Activated CD4-positive, CD25-positive, alpha-beta regulatory T cell treated with anti-CD3 and anti-CD28 coated beads, Interleukin-2, amount 50 U/mL, for 72 hours (primary cell): ENCODE measurements at regions not wholly inside any gene's neighbourhood (a gene's known extent, or its start where the extent isn't known, plus 50 kb on each side); places are given as distances from the start of the nearest gene placed in this dataset.
"Not testable (repeated sequence)": the region's sequence is repeated elsewhere in the genome, so short reads cannot be mapped to it uniquely, and the experiment has no call there.

Experiments used
- DNase-seq: peaks from one replicate; pipeline ENCODE4 v3.0.0; 2021

DNA sequence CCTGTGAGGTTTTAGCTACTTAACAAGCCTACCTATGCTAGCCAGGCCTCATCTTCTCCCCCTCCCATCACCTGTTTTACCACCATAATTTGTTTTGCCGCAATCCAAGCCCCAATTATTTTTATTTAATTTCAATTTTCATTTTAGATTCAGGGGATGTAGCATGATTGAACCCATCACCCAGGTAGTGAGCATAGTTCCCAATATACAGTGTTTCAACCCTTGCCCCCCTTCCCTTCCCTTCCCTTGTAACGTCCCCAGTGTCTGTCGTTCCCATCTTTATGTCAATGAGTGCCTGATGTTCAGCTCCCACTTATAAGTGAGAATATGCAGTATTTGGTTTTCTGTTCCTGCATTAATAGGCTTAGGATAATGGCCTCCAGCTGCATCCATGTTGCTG, 885.0 kb downstream of the UQCRFS1 start:
- no peak for DNase-seq

DNA sequence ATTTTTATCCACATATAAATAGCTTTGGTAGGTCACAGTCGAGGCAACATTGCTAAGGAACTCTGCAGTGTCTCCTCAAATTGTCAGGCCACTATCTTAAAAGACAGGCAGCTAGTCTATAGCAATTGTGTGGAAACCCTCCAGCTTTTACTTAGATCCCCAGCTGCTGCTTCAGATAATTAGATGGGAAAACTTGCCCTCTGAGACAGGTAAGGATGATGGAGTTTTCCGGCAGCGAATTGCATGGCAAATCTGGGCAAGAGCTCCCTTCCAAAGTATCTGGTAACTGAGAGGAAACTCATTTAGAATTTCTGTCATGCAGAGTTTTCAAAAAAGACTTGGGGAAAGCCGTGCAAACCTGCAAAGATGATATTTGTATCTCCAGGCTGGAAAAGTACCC, 886.2 kb downstream of the UQCRFS1 start:
- DNase-seq, result no peak

DNA sequence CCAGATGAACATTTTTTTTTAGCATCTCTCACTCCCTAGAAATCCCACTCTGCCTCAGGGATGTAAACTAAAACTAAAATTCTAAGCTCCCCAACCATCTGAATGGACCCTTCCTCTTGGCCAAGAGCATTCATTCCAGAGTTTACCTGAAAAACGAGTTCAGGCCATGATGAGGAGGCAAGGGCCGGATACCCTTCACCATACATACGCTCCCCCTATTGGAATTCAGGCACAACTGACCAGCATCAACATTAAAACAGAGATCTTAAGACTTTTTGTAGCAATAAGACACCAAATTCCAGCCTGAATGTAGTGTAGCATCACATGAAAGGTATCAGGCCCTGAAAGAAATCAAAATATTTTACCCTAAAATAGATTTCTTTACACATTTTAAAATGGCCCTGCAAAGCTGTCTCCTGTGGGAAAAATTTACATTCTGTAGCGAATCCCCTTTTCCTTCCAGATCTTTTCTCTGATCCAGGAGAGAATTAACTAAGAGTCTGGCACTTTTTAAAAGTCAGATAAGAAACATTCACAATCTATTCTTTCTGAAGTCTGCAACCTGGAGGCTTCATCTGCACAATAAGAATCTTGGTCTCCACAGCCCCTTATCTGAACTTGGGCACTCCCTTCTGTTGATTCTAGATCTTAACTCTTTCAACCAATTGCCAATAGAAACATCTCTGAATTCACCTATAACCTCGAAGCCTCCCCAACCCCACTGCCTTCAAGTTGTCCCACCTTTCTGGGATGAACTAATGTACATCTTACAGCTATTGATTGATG, 888.5 kb downstream of the UQCRFS1 start:
- DNase-seq, result no peak

DNA sequence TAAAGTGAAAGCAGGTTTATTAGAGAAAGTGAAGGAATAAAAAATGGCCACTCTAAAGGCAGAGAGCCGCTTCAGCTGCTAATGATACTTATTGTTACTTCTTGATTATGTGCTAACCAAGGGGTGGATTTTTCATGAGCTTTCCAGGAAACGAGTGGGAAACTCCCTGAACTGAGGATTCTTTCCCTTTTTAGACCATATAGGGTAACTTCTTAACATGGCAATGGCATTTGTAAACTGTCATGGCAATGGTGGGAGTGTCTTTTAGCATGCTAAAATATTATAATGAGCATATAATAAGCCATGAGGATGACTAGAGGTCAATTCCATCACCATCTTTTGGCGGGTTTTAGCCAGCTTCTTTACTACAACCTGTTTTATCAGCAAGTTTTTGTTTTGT, 890.0 kb downstream of the UQCRFS1 start:
- DNase-seq, result no peak

DNA sequence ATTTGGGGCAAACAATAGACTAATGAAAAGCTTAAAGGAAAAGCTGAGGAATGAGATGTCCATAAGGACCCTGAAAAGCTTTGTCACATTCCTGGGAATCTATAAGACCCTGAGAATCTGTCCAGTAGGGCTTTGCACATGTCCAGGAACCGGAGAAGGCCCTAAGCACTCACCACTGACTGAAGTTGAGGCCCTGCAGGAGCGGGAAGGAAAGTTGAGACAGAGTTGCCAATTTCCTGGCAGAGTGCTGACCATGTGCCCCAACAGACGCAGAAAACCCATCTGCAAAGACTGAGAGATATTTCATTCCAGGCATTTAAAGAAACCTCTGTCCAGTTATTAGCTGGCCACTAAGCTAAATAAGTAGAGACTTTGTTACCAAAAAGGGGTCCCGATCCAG, 890.5 kb downstream of the UQCRFS1 start:
- DNase-seq, result no peak

DNA sequence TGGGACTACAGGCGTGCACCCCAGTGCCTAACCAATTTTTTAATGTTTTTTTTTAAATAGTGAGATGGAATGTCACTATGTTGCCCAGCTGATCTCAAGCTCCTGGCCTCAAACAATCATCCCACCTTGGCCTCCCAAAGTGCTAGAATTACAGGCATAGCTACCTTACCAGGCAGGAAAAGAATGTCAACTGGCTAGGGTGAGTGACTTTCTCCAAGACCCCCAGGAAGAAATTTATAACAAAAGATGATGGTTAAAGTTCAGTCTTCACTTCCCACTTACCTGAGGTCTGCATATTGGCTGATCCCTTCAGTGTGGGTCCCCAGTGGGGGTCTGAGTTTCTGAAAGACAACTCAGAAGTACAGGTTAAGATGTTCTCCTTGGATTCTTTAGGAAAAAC, 893.0 kb downstream of the UQCRFS1 start:
- no peak for DNase-seq

DNA sequence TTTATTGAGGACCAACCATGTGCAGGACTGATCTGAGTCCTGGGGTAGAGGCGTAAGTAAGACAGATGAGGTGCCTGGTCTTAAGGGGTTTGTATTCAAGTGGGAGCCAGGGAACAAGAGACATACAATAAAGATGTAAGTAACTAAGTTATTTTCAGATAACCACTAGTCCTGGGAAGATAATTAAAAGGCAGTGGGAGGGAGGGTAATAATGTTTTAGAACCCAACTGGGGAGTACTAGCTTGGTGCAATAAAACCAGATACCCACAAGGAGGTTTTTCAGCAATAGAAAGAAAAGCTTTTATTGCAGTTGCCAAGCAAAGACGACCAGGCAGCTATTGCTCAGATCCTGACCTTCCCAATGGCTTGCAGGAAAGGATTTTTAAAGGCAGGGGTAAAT, 893.7 kb downstream of the UQCRFS1 start:
- DNase-seq, result no peak

DNA sequence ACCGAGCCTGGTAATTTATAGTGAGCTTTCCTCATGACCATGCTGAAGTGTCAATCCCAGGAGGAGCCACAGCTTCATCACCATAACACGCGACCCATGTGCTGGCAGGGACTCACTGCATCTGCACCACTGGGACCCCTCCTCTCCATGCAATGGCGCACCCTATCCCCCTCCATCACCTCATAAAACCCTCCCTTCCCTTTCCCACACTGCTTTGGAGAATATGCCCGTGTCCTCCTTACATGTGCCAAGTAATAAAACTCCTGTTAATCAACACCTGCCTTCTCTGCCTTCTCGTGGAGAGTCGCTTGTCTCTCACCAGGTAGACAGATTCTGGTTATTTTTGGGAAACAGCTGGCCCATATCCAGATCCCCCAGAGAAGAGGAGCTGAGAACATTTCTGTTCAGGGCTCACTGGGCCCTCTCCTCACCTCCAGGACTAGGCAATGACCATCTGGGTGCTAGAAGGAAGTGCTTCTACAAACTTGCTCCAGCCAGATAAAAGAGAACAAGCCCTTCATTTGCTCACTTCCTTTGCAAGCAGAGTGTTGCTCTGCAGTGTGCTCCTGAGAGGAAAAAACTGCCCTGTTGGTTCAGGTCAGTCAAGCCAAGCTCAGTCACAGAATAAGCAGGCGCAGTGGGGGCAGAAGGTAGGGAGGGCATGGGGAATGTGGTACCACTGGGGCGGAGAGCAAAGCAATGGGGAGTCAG, 894.3 kb downstream of the UQCRFS1 start:
- DNase-seq, result no peak

DNA sequence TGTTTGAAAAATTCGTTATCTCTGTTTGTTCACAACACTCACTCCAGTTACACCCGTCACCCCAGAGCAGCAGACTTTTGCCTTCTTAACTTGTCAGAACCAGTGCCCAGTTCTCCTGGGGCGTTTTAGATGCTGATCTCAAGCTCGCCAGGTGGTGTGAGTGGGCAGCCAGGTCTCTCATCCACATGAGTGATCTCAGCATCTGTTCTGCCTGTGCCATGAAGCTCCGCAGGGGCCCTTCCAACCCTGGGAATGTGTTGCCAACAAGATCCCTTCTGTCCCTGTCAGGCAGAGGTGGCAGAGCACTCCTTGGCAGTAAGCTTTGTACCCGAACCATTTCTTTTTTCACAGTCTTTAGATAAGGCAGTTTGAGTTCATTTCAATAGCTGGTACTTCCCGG, 896.5 kb downstream of the UQCRFS1 start:
- no peak for DNase-seq

DNA sequence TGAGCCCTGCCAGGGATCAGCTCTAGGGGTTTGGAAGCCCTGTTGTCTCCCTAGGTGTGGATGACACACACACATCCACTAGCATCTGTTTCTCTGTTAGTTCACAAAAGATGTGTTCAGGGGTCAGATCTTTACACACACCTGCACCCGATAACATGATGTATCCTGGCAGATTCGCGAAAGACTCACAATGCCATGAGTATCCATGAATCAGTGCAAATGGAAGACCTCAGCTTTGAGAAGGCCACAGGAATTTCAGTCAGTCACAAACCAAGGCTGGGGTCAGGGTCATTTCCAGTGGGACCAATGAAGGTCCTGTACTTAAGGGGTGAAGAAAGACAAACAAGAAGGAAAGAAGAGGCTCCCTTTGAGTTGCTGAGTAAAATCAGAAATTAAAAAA, 898.2 kb downstream of the UQCRFS1 start:
- DNase-seq, result no peak

DNA sequence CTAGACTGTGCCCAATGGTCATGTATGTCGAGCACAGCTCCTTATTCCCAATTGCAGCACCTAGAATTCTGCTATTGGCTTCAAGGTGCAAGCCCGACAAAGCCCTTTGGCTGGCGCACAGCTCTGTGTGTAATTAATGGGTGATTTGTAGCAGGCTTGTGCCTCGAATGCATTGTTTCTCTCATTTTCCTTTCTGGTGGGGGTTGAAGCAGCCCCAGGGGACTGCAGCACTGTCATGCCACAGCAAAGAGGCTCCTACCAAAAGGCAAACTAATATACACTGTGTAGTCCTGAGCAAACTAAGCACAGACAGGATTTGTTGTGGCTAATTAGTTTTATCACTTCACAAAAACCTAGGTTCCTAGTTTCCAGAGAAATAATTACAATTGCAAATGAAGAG, 898.7 kb downstream of the UQCRFS1 start:
- DNase-seq, result no peak

DNA sequence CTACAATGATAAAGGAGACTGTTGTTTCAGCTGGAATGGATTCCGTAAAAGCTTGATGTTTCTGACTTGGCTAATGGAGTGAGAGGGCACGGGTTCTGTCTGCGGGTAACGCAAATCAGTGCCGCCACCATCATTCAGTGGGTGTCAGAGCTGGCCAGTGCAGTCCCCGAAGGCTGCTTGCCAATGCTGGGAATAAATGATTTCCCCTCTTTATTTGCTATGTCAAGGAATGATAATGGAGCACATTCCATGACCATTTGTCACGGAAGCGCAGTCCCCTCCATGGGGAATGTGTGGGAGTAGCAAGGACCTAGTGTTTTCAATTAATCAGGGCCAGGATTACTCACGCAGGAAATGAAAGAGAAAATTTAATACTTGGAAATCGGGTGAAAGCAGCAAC, 899.3 kb downstream of the UQCRFS1 start:
- DNase-seq, result no peak

DNA sequence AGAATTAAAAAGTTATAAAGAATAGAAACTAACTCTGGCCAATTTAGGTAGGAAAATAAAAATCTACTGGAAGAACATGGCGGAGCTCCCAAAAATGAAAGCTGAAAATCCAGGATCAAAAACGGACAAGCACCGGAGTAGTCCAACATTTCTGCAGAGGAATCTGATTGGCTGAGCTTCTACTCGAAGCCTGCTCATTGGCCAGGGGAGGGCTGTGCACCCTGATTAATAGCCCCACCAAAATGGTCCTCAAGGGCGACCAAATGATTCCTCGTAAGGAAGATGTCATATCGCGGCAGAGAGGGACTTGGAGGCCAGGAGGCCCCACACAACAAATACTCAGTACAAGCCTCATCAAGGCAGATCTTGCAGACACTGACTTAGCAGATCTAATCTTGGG, 900.7 kb downstream of the UQCRFS1 start:
- no peak for DNase-seq

DNA sequence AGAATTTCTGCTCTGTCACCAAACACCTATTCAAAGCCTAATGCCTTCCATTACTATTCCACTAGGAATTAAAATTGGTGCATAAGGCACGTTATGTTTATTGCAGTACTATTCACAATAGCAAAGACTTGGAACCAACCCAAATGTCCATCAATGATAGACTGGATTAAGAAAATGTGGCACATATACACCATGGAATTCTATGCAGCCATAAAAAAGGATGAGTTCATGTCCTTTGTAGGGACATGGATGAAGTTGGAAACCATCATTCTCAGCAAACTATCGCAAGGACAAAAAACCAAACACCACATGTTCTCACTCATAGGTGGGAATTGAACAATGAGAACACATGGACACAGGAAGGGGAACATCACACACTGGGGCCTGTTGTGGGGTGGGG, 902.1 kb downstream of the UQCRFS1 start:
- DNase-seq, result not testable (repeated sequence)

DNA sequence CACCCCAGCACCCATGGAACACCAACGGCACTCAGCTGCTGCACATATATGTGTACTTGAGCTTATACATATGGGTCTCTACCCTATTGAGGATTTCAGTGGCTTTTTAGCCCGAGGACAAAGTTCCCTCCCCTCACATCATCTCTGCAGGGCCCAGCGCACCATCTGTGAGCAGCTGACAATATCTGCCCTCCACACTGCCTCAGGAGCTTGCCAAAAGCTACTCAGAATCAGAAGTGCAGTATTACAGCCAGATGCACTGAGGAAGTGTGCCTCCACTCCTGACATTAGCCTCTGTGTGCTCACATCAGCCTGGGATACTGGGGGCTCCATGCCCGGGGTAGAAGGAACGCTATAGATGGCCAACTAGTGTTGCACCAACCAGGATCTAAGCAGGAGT, 903.9 kb downstream of the UQCRFS1 start:
- no peak for DNase-seq

DNA sequence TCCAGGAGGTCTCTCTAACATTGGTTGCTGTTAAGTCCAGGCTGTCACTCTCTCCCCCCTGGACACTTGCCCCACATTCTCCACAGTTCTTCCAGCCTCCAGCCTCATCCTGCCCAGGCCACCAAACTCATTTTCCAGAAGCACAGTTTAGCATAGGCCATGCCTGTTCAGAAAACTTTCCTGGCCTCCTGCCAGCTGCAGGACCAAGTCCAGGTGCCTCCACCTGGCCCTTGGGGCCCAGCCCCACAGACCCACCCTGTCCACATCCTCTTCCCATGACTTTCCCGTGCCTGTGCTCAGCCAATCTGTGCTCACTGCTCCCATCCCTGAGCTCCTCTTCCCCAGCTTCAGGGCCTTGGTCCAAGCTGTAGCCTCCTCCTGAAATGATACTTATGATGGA, 905.0 kb downstream of the UQCRFS1 start:
- no peak for DNase-seq

DNA sequence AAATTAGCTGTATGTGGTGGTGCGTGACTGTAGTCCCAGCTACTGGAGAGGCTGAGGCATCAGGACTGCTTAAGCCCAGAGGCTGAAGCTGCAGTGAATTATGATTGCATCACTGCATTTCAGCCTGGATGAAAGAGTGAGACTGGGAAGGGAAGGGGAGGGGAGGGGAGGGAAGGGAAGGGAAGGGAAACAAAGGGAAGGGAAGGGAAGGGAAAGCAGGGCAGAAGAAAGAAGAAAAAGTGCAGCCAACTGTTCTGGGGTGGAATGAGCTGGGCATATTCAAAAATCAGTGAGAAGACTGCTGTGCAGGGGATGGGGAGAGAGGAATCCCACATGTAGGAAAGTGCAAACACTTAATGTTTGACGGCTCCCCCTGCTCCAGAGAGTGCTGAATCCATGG, 905.5 kb downstream of the UQCRFS1 start:
- DNase-seq, result no peak

DNA sequence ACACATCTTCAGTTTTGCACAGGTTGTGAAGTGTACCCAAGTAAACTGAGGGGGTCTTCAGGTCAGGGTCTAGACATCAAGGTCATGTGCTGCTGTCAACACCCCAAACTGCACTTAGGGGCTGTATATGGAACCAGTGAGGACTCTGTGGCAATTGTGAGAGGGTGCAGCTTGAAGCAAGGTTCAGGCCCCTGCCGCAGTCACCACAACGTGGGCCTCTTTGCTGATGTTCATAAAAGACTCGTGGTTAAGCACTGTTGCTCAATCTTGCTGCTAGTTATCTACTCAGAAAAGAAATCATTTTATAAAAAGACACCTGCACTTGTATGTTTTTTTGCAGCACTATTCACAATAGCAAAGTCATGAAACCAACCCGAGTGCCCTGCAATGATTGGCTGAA, 907.4 kb downstream of the UQCRFS1 start:
- no peak for DNase-seq

DNA sequence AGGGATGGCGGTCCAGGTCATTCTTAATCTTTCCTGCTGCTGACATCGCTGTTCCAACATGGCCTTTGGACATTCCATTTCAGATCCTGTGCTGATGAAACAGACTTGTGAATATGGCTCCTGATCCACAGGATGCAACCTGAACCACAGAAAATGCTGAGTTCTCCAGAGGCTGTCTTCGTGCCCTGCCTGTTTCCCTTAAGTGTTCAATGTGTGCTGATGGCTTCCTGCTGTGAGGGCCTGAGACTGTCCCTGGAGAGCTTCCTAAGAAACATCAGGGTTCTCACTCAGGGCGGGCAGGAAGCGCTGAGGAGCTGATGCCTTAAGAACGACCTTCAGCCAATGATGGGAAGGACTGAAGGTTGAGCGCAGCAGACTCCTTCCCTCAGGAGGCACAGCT, 909.4 kb downstream of the UQCRFS1 start:
- DNase-seq, result no peak

DNA sequence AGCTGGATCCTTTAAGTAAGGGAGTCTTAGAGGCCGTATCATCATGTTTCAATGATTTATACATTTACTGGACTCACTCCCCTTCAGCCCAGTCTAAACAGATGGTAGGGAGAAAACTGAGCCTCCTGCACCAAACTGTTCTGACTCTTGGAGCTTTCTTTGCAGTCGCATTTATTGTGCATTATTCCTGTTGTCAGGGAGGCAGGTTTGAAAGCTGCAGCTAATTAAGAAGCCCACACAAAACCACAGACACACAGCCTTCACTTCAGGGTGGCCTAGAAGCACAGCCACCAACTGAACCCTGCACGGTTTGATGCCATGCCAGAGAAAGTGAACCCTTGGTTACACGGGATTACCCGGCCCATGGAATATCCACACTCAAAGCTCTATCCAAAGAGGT, 911.0 kb downstream of the UQCRFS1 start:
- no peak for DNase-seq

DNA sequence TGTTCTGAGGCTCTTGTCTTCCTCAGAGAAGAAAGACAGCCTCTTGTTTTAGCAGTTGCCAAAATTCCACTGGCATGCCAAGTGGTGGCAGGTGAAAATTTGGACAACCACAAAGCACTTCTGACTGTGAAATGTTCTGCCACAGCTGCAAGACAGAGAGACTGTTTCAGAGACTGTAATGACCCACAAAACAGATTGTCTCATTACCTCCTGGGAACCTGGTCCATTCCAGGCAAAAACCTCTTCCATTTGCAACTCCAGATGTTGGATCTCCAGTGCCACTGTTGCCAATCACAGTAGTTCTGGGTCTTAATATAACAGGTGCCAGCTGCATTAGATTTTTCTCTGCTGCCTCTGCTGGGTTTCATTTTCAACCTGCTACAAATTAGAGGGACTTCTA, 911.5 kb downstream of the UQCRFS1 start:
- no peak for DNase-seq

DNA sequence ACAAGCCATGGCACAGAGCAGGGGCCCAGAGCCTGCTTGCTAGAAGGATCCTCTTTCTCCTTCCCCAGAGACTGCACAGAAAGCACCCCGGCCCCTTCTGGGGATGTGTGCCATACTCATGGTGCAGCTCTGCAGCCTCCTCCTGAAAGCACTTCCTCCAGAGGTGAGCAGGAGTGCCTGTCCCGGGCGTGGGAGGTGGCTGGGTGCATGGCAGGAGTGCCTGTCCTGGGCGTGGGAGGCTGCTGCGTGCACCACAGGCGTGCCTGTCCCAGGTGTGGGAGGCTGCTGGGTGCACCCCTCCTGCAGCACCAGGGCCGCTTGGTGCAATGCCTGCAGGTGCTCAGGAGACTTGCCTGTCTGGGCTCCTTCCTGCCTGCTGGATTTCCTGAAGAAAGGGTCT, 913.3 kb downstream of the UQCRFS1 start:
- DNase-seq, result no peak

DNA sequence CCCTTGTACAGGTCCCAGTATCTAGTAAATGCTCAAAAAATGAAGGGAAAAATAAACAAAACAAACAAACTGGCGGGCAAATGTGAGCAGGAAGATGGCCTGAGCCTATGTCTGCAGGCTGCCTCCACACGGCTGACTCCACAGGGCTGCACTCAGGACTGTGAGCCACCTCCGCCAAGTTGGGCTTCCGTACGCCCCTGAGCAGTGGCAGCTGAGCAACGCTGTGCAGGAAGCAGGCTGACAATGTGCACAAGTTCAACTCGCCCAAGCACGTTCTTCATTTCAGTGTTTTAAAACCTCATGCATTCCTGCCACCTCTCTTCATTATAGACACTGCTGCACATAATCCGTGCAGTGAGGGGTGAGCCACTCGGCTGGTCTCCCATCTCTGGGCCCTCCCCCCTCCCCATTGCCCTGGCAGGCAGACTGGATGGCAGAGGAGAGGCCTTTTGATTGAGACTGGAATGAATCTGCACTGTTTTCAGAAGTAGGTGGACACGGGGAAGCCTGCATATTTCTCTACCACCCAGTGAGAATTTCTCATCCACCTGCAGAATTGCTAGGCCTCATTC, 915.3 kb downstream of the UQCRFS1 start:
- no peak for DNase-seq

DNA sequence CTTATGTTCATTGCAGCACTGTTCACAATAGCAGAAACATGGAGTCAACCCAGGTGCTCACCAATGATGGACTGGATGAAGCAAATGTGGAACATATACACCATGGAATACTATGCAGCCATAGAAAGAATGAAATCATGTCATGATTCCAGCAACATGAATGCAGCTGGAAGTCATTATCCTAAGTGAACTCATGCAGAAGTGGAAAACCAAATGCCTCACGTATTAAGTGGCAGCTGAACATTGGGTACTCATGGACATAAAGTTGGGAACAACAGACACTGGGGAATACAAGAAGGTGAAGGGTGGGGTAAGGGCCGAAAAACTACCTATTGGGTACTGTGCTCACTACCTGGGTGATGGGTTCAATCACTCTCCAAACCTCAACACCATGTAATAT, 915.9 kb downstream of the UQCRFS1 start:
- DNase-seq, result no peak

DNA sequence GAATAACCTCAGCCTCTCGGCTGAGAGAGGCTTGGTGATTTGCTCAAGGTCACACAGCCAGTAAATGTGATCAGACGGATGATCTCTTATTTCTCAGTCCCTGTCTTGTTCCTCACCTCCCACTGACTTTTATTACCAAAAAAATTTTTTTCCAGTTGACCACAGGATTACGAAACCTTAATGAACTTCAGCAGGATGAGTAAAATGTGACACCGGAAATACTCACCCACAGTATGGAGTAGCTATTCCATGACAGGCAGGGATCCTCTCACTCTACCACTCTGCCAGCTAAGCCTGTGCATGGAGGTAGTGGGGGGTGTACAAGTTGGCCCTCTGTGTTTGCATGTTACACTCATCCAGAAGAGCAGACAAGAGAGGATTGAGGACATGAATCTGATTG, 916.4 kb downstream of the UQCRFS1 start:
- no peak for DNase-seq
